HepG2 (cell line): ENCODE measurements at regions not wholly inside any gene's neighbourhood (a gene's known extent, or its start where the extent isn't known, plus 50 kb on each side); places are given as distances from the start of the nearest gene placed in this dataset.

ENCODE experiments used
- ATAC-seq: fragments of 200-7000 bp; cut with Tn5 transposase; 3 replicates; pipeline ENCODE4 v1.9.1; 2020; ENCODE audit warnings: mild to moderate bottlenecking, moderate library complexity
- BruUV-seq: library from RNA; stranded (reverse); fragments of 400-500 nt; replicated peaks from 2 replicates; lab custom pipeline; 2021; lab: Mats Ljungman, UMichigan
- CTCF ChIA-PET: fragments of 300-600 bp; formaldehyde crosslinking; extraction: SDS; loops from one replicate; lab custom pipeline; 2021; ENCODE audit warnings: low total read pairs, inconsistent platforms, low intra/inter-chr PET ratio; lab: Yijun Ruan, JAX
- POLR2A ChIA-PET: fragments of 350-600 bp; sonication (Branson Sonifier 250); formaldehyde crosslinking; loops from one replicate; lab custom pipeline; 2020; ENCODE audit warnings: antibody characterized with exemption, inconsistent platforms; lab: Yijun Ruan, JAX
- DNase-seq: peaks from one replicate; pipeline ENCODE4 v3.0.0-alpha.2; 2015; ENCODE audit warnings: low spot score
- FAIRE-seq: peaks from 3 replicates; lab custom pipeline; 2011; peaks lifted over from hg19 to GRCh38; lab: Jason Lieb, UNC
- H2AFZ ChIP-seq: one replicate; pipeline ENCODE4 v1.6.1; 2011; ENCODE audit warnings: low read length, inconsistent platforms
- H3K27ac ChIP-seq: fragments of 300-600 bp; 3 replicates; pipeline ENCODE4 v1.8.0; 2011; ENCODE audit warnings: mixed run types, mild to moderate bottlenecking, mixed read lengths, low read length, inconsistent platforms; ENCODE audit not compliant: insufficient read depth; ENCODE audit errors: extremely low read length
- H3K27me3 ChIP-seq, 2 experiments: fragments of 200-600 bp in 1 of 2; 2 replicates in 1 of 2; 3 replicates in 1 of 2; pipeline versions ENCODE4 v1.6.0 to v1.8.0; 2011; ENCODE audit warnings: low read length in 2 of 2, mild to moderate bottlenecking in 2 of 2, moderate library complexity in 2 of 2, inconsistent platforms in 1 of 2; ENCODE audit not compliant: insufficient read depth in 2 of 2, control insufficient read depth in 1 of 2
- H3K36me3 ChIP-seq, 2 experiments: fragments of 200-600 bp in 1 of 2; replicated peaks in 1 of 2; 2 replicates in 1 of 2; 3 replicates in 1 of 2; pipeline versions ENCODE4 v1.5.1 to v1.8.0; 2011; ENCODE audit warnings: low read length in 2 of 2, inconsistent platforms in 1 of 2; ENCODE audit not compliant: insufficient read depth in 2 of 2, control insufficient read depth in 1 of 2
- H3K4me1 ChIP-seq: 2 replicates; pipeline ENCODE4 v1.5.1; 2012; ENCODE audit warnings: low read length, inconsistent platforms; ENCODE audit not compliant: insufficient read depth
- H3K4me2 ChIP-seq: 2 replicates; pipeline ENCODE4 v1.6.0; 2011; ENCODE audit warnings: low read depth, low read length, inconsistent platforms
- H3K4me3 ChIP-seq, 3 experiments: fragments of 200-600 bp in 1 of 3; sonication (generic), shearing (Covaris generic) in 1 of 3; replicated peaks in 1 of 3; 2 replicates each; pipeline ENCODE4 v1.5.1; 2011 to 2016; ENCODE audit warnings: low read length in 3 of 3, inconsistent platforms in 2 of 3, low read depth in 2 of 3, mild to moderate bottlenecking in 2 of 3, control low read depth in 1 of 3, mixed read lengths in 1 of 3; ENCODE audit not compliant: insufficient read depth in 1 of 3
- H3K79me2 ChIP-seq: one replicate; pipeline ENCODE4 v1.6.1; 2011; ENCODE audit warnings: low read length, inconsistent platforms; ENCODE audit not compliant: insufficient read depth
- H3K9ac ChIP-seq: 2 replicates; pipeline ENCODE4 v1.6.0; 2011; ENCODE audit warnings: mild to moderate bottlenecking, low read depth, low read length, inconsistent platforms; ENCODE audit not compliant: insufficient read depth
- H3K9me3 ChIP-seq: 2 replicates; pipeline ENCODE4 v1.5.1; 2012; ENCODE audit warnings: mild to moderate bottlenecking, low read length
- H4K20me1 ChIP-seq: 2 replicates; pipeline ENCODE4 v1.6.0; 2011; ENCODE audit warnings: inconsistent platforms, mild to moderate bottlenecking, low read length, moderate library complexity; ENCODE audit not compliant: insufficient read depth
- BRD4 ChIP-seq: sonication (generic); formaldehyde crosslinking; IDR thresholded peaks from 2 replicates; pipeline ENCODE4 v1.4.0; 2020; ENCODE audit warnings: missing genetic modification reagents
- LRRFIP1 ChIP-seq: sonication (generic); formaldehyde crosslinking; conservative IDR thresholded peaks from 2 replicates; pipeline ENCODE4 v1.4.0; 2020; ENCODE audit warnings: missing genetic modification reagents
- PHF8 ChIP-seq: sonication (generic); formaldehyde crosslinking; IDR thresholded peaks from 2 replicates; pipeline ENCODE4 v1.5.0; 2020; ENCODE audit warnings: missing genetic modification reagents
- ZBTB38 ChIP-seq: sonication (generic); formaldehyde crosslinking; IDR thresholded peaks from 2 replicates; pipeline ENCODE4 v1.5.1; 2020; ENCODE audit warnings: mild to moderate bottlenecking, missing genetic modification reagents
- ZNF326 ChIP-seq: sonication (generic); formaldehyde crosslinking; IDR thresholded peaks from 2 replicates; pipeline ENCODE4 v1.4.0; 2020; ENCODE audit warnings: missing genetic modification reagents, borderline replicate concordance
- ZNF333 ChIP-seq: sonication (generic); formaldehyde crosslinking; IDR thresholded peaks from 2 replicates; pipeline ENCODE4 v1.4.0; 2020; ENCODE audit warnings: mild to moderate bottlenecking, missing genetic modification reagents, borderline replicate concordance
- WGBS: methylation state at CpG from one replicate; pipeline ENCODE4 v1.1.6; 2017; ENCODE audit warnings: low lambda C conversion rate; 5-methylcytosine and 5-hydroxymethylcytosine counted together
- in situ Hi-C: cut with HindIII; loops from 2 replicates; pipeline ENCODE4 v1.10.0; 2017; ENCODE audit warnings: low pct_unique_long_range_greater_than_20kb; ENCODE audit not compliant: extremely low pct_ligation_motif_present
- intact Hi-C: fragments of 100-400 bp; cut with micrococcal nuclease; formaldehyde crosslinking; loops from one replicate; pipeline ENCODE4 v1.10.0; 2022; ENCODE audit not compliant: unreplicated experiment

DNA sequence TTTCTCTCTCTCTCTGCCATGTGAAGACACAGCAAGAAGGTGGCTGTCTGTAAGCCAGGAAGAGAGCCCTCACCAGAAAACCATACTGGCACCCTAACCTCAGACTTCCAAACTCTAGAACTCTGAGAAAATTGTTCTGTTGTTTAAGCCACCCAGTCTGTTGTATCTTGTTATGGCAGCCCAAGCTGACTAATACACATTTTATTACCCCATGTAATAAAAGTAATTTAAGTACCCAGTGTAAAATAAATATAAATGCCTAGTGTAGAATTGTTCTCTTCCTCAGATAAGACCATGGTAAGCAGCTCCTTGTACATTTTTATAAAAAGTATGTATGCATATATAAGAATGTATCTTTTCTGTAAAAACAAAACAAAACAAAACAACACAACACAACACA lies 119.7 kb downstream of the DTL start:
- no TSS peak for BruUV-seq
- CTCF ChIA-PET, result no interaction called here
- intact Hi-C loops (no loop called here), in situ Hi-C loops (no loop called here)
- FAIRE-seq (no peak), DNase-seq (no peak), ATAC-seq (no peak)
- POLR2A ChIA-PET, result no interaction called here
- no peak overlapping the region for H2AFZ ChIP-seq
- no peaks in the 10 kb centered on the region for H4K20me1 ChIP-seq
- no peaks in the 10 kb centered on the region for H3K79me2 ChIP-seq
- peaks cover 14% of the 10 kb centered on the region for H3K4me1 ChIP-seq
- no peak overlapping the region for H3K9ac ChIP-seq
- H3K36me3 ChIP-seq, result no peaks in the 10 kb centered on the region
- no peak overlapping the region for H3K4me3 ChIP-seq
- no peak for TF ChIP-seq BRD4 (CRISPR knock-in tag)
- no peaks in the 10 kb centered on the region for H3K9me3 ChIP-seq
- H3K27me3 ChIP-seq, result no peaks in the 10 kb centered on the region
- H3K27ac ChIP-seq, result no peak overlapping the region
- H3K4me2 ChIP-seq, result no peak overlapping the region

DNA sequence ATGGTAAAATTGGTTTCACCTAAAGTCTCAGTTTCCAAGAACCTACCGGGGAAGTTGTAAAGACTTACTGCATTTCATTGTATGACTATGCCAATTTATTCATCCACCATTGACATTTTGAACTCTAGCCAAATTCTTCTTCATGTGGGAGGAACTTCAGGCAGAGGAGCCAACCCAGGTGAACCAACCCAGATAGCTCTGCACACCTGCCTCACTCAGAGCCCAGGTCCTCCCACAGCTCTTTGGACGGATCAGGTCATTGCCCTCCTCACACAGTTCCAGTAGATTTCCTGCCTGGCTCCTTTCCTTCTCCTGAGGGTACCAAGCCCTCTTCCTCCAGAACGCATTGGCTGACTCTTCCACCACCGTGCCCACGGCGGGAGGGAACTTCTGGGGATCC lies 121.7 kb downstream of the DTL start:
- no peaks in the 10 kb centered on the region for H3K9me3 ChIP-seq
- no peak overlapping the region for H2AFZ ChIP-seq
- H3K9ac ChIP-seq, result no peak overlapping the region
- H3K36me3 ChIP-seq, result no peaks in the 10 kb centered on the region
- CTCF ChIA-PET, result no interaction called here
- no peaks in the 10 kb centered on the region for H3K27me3 ChIP-seq
- TF ChIP-seq ZNF333 (CRISPR knock-in tag) (no peak), ZNF326 (no peak), ZBTB38 (CRISPR knock-in tag) (no peak), PHF8 (CRISPR knock-in tag) (no peak), LRRFIP1 (CRISPR knock-in tag) (no peak)
- TF ChIP-seq, all 625 proteins: peak for 0
- intact Hi-C loops (no loop called here), in situ Hi-C loops (no loop called here)
- WGBS, result 94% methylated on average over 5 of the region's 6 CpGs
- Histone ChIP-seq H3K79me2 (no peaks in the 10 kb centered on the region), H3K4me2 (no peak overlapping the region), H3K27ac (no peak overlapping the region), H3K4me3 (no peak overlapping the region), H4K20me1 (no peaks in the 10 kb centered on the region), H3K4me1 (peaks cover 16% of the 10 kb centered on the region)
- ATAC-seq (no peak), DNase-seq (no peak), FAIRE-seq (no peak)
- POLR2A ChIA-PET, result no interaction called here
- no TSS peak for BruUV-seq
